ENCODE measurements at regions not wholly inside any gene's neighbourhood (a gene's known extent, or its start where the extent isn't known, plus 50 kb on each side); places are given as distances from the start of the nearest gene placed in this dataset.

- no peak for TF ChIP-seq CTCF (IDR thresholded peaks at IDR 0.05)
- H3K9me3 ChIP-seq = no peaks in the 10 kb centered on the region
- H3K27ac ChIP-seq = no peak overlapping the region
- no peaks in the 10 kb centered on the region for H3K27me3 ChIP-seq
- no peak overlapping the region for H3K9ac ChIP-seq (ENCODE audit: low read depth in 2 of 2, low read length in 2 of 2)
- no peaks in the 10 kb centered on the region for H3K36me3 ChIP-seq
- intact Hi-C loops (cut with DNase I) = no loop called here
- DNase-seq = no peak
- no peak overlapping the region for H3K4me3 ChIP-seq
- no peaks in the 10 kb centered on the region for H3K4me1 ChIP-seq
Measured at GRCh38 chr14:83646228-83646627, 1883.7 kb upstream of the FLRT2 start.

GRCh38 chr14:83660597-83660996, 1869.3 kb upstream of the FLRT2 start:
- Histone ChIP-seq H3K9me3 (no peaks in the 10 kb centered on the region), H3K27ac (no peak overlapping the region), H3K36me3 (no peaks in the 10 kb centered on the region), H3K4me3 (no peak overlapping the region), H3K9ac (ENCODE audit: low read depth in 2 of 2, low read length in 2 of 2) (no peak overlapping the region), H3K27me3 (no peaks in the 10 kb centered on the region), H3K4me1 (no peaks in the 10 kb centered on the region)
- no peak for DNase-seq
- no peak for TF ChIP-seq CTCF (IDR thresholded peaks at IDR 0.05)
- intact Hi-C loops (cut with DNase I) = no loop called here

- no peaks in the 10 kb centered on the region for H3K9me3 ChIP-seq
- no peak overlapping the region for H3K9ac ChIP-seq (ENCODE audit: low read depth in 2 of 2, low read length in 2 of 2)
- no peaks in the 10 kb centered on the region for H3K4me1 ChIP-seq
- no peak overlapping the region for H3K27ac ChIP-seq
- no peaks in the 10 kb centered on the region for H3K27me3 ChIP-seq
- H3K36me3 ChIP-seq = no peaks in the 10 kb centered on the region
- DNase-seq = no peak
- no peak overlapping the region for H3K4me3 ChIP-seq
- intact Hi-C loops (cut with DNase I) = no loop called here
- TF ChIP-seq CTCF (IDR thresholded peaks at IDR 0.05) = no peak
Measured at GRCh38 chr14:83664389-83664788, 1865.6 kb upstream of the FLRT2 start.

- H3K4me1 ChIP-seq = no peaks in the 10 kb centered on the region
- no peak overlapping the region for H3K4me3 ChIP-seq
- no peak for DNase-seq
- intact Hi-C loops (cut with DNase I) = no loop called here
- no peaks in the 10 kb centered on the region for H3K36me3 ChIP-seq
- no peak for TF ChIP-seq CTCF (IDR thresholded peaks at IDR 0.05)
- H3K27me3 ChIP-seq = no peaks in the 10 kb centered on the region
- H3K27ac ChIP-seq = no peak overlapping the region
- no peak overlapping the region for H3K9ac ChIP-seq (ENCODE audit: low read depth in 2 of 2, low read length in 2 of 2)
- H3K9me3 ChIP-seq = no peaks in the 10 kb centered on the region
Measured at GRCh38 chr14:83689265-83689664, 1840.7 kb upstream of the FLRT2 start.

- TF ChIP-seq CTCF (IDR thresholded peaks at IDR 0.05) = no peak
- H3K9me3 ChIP-seq = no peaks in the 10 kb centered on the region
- intact Hi-C loops (cut with DNase I) = no loop called here
Measured at GRCh38 chr14:83697099-83697498, 1832.8 kb upstream of the FLRT2 start.

GRCh38 chr14:83702619-83703018, 1827.3 kb upstream of the FLRT2 start:
- H3K9me3 ChIP-seq = no peaks in the 10 kb centered on the region
- no peak overlapping the region for H3K9ac ChIP-seq (ENCODE audit: low read depth in 2 of 2, low read length in 2 of 2)
- intact Hi-C loops (cut with DNase I) = no loop called here
- H3K27me3 ChIP-seq = no peaks in the 10 kb centered on the region
- no peak overlapping the region for H3K27ac ChIP-seq
- no peak for TF ChIP-seq CTCF (IDR thresholded peaks at IDR 0.05)
- no peak overlapping the region for H3K4me3 ChIP-seq
- no peaks in the 10 kb centered on the region for H3K36me3 ChIP-seq
- no peak for DNase-seq
- H3K4me1 ChIP-seq = no peaks in the 10 kb centered on the region

More at GRCh38 chr14:83697099-83697498, 1832.8 kb upstream of the FLRT2 start:
- DNase-seq = no peak
- no peaks in the 10 kb centered on the region for H3K27me3 ChIP-seq
- H3K9ac ChIP-seq (ENCODE audit: low read depth in 2 of 2, low read length in 2 of 2) = no peak overlapping the region
- no peaks in the 10 kb centered on the region for H3K4me1 ChIP-seq
- no peak overlapping the region for H3K4me3 ChIP-seq
- no peak overlapping the region for H3K27ac ChIP-seq
- H3K36me3 ChIP-seq = no peaks in the 10 kb centered on the region
